IMR-90 (cell line): ENCODE measurements at regions not wholly inside any gene's neighbourhood (a gene's known extent, or its start where the extent isn't known, plus 50 kb on each side); places are given as distances from the start of the nearest gene placed in this dataset.

ENCODE experiments used
- ATAC-seq: fragments of 200-7000 bp; cut with Tn5 transposase; 2 replicates; pipeline ENCODE4 v1.9.1; 2020; ENCODE audit warnings: low read depth, mild to moderate bottlenecking, moderate library complexity
- BruUV-seq: library from RNA; stranded (reverse); fragments of 400-500 nt; replicated peaks from 2 replicates; lab custom pipeline; 2021; lab: Mats Ljungman, UMichigan
- CTCF ChIA-PET: fragments of 300-600 bp; formaldehyde crosslinking; extraction: SDS; loops from one replicate; lab custom pipeline; 2021; ENCODE audit warnings: antibody characterized with exemption; lab: Yijun Ruan, JAX
- POLR2A ChIA-PET: fragments of 300-600 bp; sonication (Branson Sonifier 250); formaldehyde crosslinking; loops from one replicate; lab custom pipeline; 2022; ENCODE audit warnings: antibody characterized with exemption; ENCODE audit not compliant: unreplicated experiment; lab: Charles Lee
- DNase-seq: peaks from one replicate; pipeline ENCODE4 v3.0.0; 2013
- H2AFZ ChIP-seq: replicated peaks from 2 replicates; pipeline ENCODE3; 2013; ENCODE audit warnings: low read length, mild to moderate bottlenecking; ENCODE audit not compliant: poor library complexity
- H2AK5ac ChIP-seq: 2 replicates; pipeline ENCODE4 v1.6.1; 2013; ENCODE audit warnings: low read depth, low read length, inconsistent platforms
- H2AK9ac ChIP-seq: replicated peaks from 2 replicates; pipeline ENCODE3; 2013; ENCODE audit warnings: mild to moderate bottlenecking, low read depth, low read length, moderate library complexity; ENCODE audit not compliant: poor library complexity
- H2BK120ac ChIP-seq: 2 replicates; pipeline ENCODE4 v1.6.1; 2013; ENCODE audit warnings: low read depth, low read length, inconsistent platforms
- H2BK15ac ChIP-seq: 3 replicates; pipeline ENCODE4 v1.6.1; 2013; ENCODE audit warnings: low read depth, low read length, inconsistent platforms
- H2BK20ac ChIP-seq: 2 replicates; pipeline ENCODE4 v1.6.1; 2013; ENCODE audit warnings: low read depth, mild to moderate bottlenecking, inconsistent platforms, low read length, moderate library complexity
- H2BK5ac ChIP-seq: 2 replicates; pipeline ENCODE4 v1.6.1; 2013; ENCODE audit warnings: mild to moderate bottlenecking, low read depth, low read length, inconsistent platforms; ENCODE audit not compliant: poor library complexity, severe bottlenecking
- H3K14ac ChIP-seq: replicated peaks from 2 replicates; pipeline ENCODE4 v1.6.1; 2013; ENCODE audit warnings: low read depth, low read length, inconsistent platforms
- H3K18ac ChIP-seq: 2 replicates; pipeline ENCODE4 v1.6.1; 2013; ENCODE audit warnings: low read depth, low read length, control low read depth
- H3K23ac ChIP-seq: 2 replicates; pipeline ENCODE4 v1.6.1; 2013; ENCODE audit warnings: low read depth, low read length, inconsistent platforms
- H3K27ac ChIP-seq: 2 replicates; pipeline ENCODE4 v1.5.1; 2013; ENCODE audit warnings: mild to moderate bottlenecking, control low read depth, low read length; ENCODE audit not compliant: insufficient read depth
- H3K27me3 ChIP-seq: 2 replicates; pipeline ENCODE4 v1.6.1; 2013; ENCODE audit warnings: low read length; ENCODE audit not compliant: control insufficient read depth, insufficient read depth
- H3K36me3 ChIP-seq: 2 replicates; pipeline ENCODE4 v1.6.1; 2013; ENCODE audit warnings: low read length, mixed read lengths; ENCODE audit not compliant: control insufficient read depth, insufficient read depth
- H3K4ac ChIP-seq: 2 replicates; pipeline ENCODE4 v1.6.1; 2013; ENCODE audit warnings: low read depth, low read length, inconsistent platforms
- H3K4me1 ChIP-seq: 2 replicates; pipeline ENCODE4 v1.6.1; 2013; ENCODE audit warnings: low read length, mixed read lengths; ENCODE audit not compliant: control insufficient read depth, insufficient read depth
- H3K4me2 ChIP-seq: 2 replicates; pipeline ENCODE4 v1.6.1; 2013; ENCODE audit warnings: low read depth, mild to moderate bottlenecking, control low read depth, low read length, moderate library complexity
- H3K4me3 ChIP-seq: 2 replicates; pipeline ENCODE4 v1.5.1; 2013; ENCODE audit warnings: low read depth, mild to moderate bottlenecking, control low read depth, low read length, moderate library complexity; ENCODE audit not compliant: insufficient read depth
- H3K56ac ChIP-seq: 2 replicates; pipeline ENCODE4 v1.6.1; 2013; ENCODE audit warnings: low read length, inconsistent platforms; ENCODE audit not compliant: insufficient read depth; ENCODE audit errors: extremely low read depth
- H3K79me1 ChIP-seq, 2 experiments: 2 replicates each; pipeline ENCODE4 v1.6.1; 2013; ENCODE audit warnings: low read length in 2 of 2, inconsistent platforms in 1 of 2, low read depth in 1 of 2
- H3K9ac ChIP-seq: 2 replicates; pipeline ENCODE4 v1.6.1; 2013; ENCODE audit warnings: low read depth, low read length, control low read depth
- H3K9me1 ChIP-seq: 2 replicates; pipeline ENCODE4 v1.6.1; 2013; ENCODE audit warnings: low read length, inconsistent platforms; ENCODE audit not compliant: insufficient read depth
- H3K9me3 ChIP-seq: 2 replicates; pipeline ENCODE4 v1.6.1; 2013; ENCODE audit warnings: low read length; ENCODE audit not compliant: control insufficient read depth, insufficient read depth
- H4K20me1 ChIP-seq: 2 replicates; pipeline ENCODE4 v1.6.1; 2013; ENCODE audit warnings: low read length, inconsistent platforms; ENCODE audit not compliant: insufficient read depth
- H4K5ac ChIP-seq: 2 replicates; pipeline ENCODE4 v1.6.1; 2013; ENCODE audit warnings: mild to moderate bottlenecking, low read depth, low read length, control low read depth
- H4K8ac ChIP-seq, 2 experiments: 2 replicates each; pipeline ENCODE4 v1.6.1; 2013; ENCODE audit warnings: low read depth in 2 of 2, low read length in 2 of 2, control low read depth in 1 of 2, inconsistent platforms in 1 of 2
- H4K91ac ChIP-seq: 2 replicates; pipeline ENCODE4 v1.6.1; 2013; ENCODE audit warnings: low read depth, low read length, inconsistent platforms; ENCODE audit not compliant: insufficient read depth
- MAFK ChIP-seq: IDR thresholded peaks from 2 replicates; pipeline ENCODE4 v1.6.1; 2012; ENCODE audit warnings: low read depth, low read length, improper control_type of control experiment
- SMC3 ChIP-seq: fragments of 150-350 bp; IDR thresholded peaks from 2 replicates; pipeline ENCODE4 v1.6.1; 2016; ENCODE audit warnings: low read depth, mild to moderate bottlenecking, antibody characterized with exemption, low read length, moderate library complexity
- WGBS, 2 experiments: methylation state at CpG; one replicate each; pipeline versions ENCODE4 v1.1.5 to v1.1.7; 2013; ENCODE audit warnings: missing lambda C conversion rate in 2 of 2; ENCODE audit not compliant: insufficient read length in 1 of 2; ENCODE audit errors: extremely low coverage in 2 of 2; 5-methylcytosine and 5-hydroxymethylcytosine counted together
- dilution Hi-C: fragments of 300-500 bp; cut with HindIII; formaldehyde crosslinking; loops from one replicate; pipeline ENCODE4 v1.14.3; 2018; ENCODE audit warnings: low sequenced_read_pairs; ENCODE audit not compliant: unreplicated experiment
- in situ Hi-C: fragments of 300-500 bp; cut with MboI; formaldehyde crosslinking; loops from 3 replicates; pipeline ENCODE4 v1.14.3; 2019; ENCODE audit warnings: low sequenced_read_pairs, inconsistent platforms, mixed read lengths
- intact Hi-C: fragments of 100-400 bp; cut with micrococcal nuclease; formaldehyde crosslinking; loops from 2 replicates; pipeline ENCODE4 v1.10.0; 2022

GRCh38 chr18:64803471-64803870, 654.6 kb upstream of the LINC00305 start:
- H3K4ac ChIP-seq: no peak overlapping the region
- H3K9me3 ChIP-seq: peaks cover 6% of the 10 kb centered on the region; the same call in 1 of the 2 replicates
- no peak overlapping the region for H2BK20ac ChIP-seq
- no peak overlapping the region for H3K14ac ChIP-seq
- no peak overlapping the region for H3K18ac ChIP-seq
- no peak overlapping the region for H3K27ac ChIP-seq
- no peaks in the 10 kb centered on the region for H3K79me1 ChIP-seq
- DNase-seq: no peak
- TF ChIP-seq MAFK (no peak), SMC3 (no peak)
- no peak overlapping the region for H4K8ac ChIP-seq
- H2AK5ac ChIP-seq: no peak overlapping the region
- H3K4me1 ChIP-seq: no peaks in the 10 kb centered on the region
- dilution Hi-C loops (no loop called here), intact Hi-C loops (no loop called here), in situ Hi-C loops (no loop called here)
- POLR2A ChIA-PET: no interaction called here
- no peak overlapping the region for H2BK15ac ChIP-seq
- ATAC-seq: no peak
- H4K5ac ChIP-seq: no peak overlapping the region
- no peak overlapping the region for H2AK9ac ChIP-seq
- CTCF ChIA-PET: no interaction called here
- H3K23ac ChIP-seq: no peak overlapping the region
- no peak overlapping the region for H3K4me3 ChIP-seq
- no peak overlapping the region for H4K91ac ChIP-seq
- H2BK5ac ChIP-seq: no peak overlapping the region
- H3K9me1 ChIP-seq: no peaks in the 10 kb centered on the region
- H2BK120ac ChIP-seq: no peak overlapping the region
- H3K9ac ChIP-seq: no peak overlapping the region
- no peak overlapping the region for H2AFZ ChIP-seq
- BruUV-seq: no TSS peak
- H3K4me2 ChIP-seq: no peak overlapping the region
- no peaks in the 10 kb centered on the region for H3K27me3 ChIP-seq
- H3K36me3 ChIP-seq: no peaks in the 10 kb centered on the region
- H3K56ac ChIP-seq: no peak overlapping the region
- no CpG with 5 or more reads among the region's 1 CpG for WGBS, 2 experiments
- no peaks in the 10 kb centered on the region for H4K20me1 ChIP-seq
